ENCODE measurements at regions not wholly inside any gene's neighbourhood (a gene's known extent, or its start where the extent isn't known, plus 50 kb on each side); places are given as distances from the start of the nearest gene placed in this dataset.

GRCh38 chr5:155140646-155141045 lies 127.1 kb downstream of the KIF4B start:
- TF ChIP-seq CTCF (IDR thresholded peaks at IDR 0.05; ENCODE audit: control extremely low read depth in 1 of 3, insufficient read depth in 1 of 3, low read depth in 1 of 3, low read length in 3 of 3) = no peak
- no peak for TF ChIP-seq ZNF274 (IDR thresholded peaks at IDR 0.05; ENCODE audit: borderline replicate concordance, extremely low read depth, low read length)
- no peak for TF ChIP-seq USF2 (IDR thresholded peaks at IDR 0.05; ENCODE audit: low read length)
- TF ChIP-seq POLR2A (IDR thresholded peaks at IDR 0.05; ENCODE audit: control extremely low read depth in 1 of 2, low read depth in 2 of 2, low read length in 2 of 2) = no peak
- TF ChIP-seq NANOG (IDR thresholded peaks at IDR 0.05; ENCODE audit: insufficient read depth, low read depth, low read length, poor library complexity, severe bottlenecking) = no peak
- no peak for TF ChIP-seq EZH2 (IDR thresholded peaks at IDR 0.05; ENCODE audit: low read depth, low read length, severe bottlenecking)
- TF ChIP-seq KDM1A (IDR thresholded peaks at IDR 0.05; ENCODE audit: borderline replicate concordance, low read length) = no peak
- TF ChIP-seq GABPA (IDR thresholded peaks at IDR 0.05; ENCODE audit: borderline replicate concordance, insufficient read depth, low read length) = no peak
- TF ChIP-seq CHD1 (IDR thresholded peaks at IDR 0.05; ENCODE audit: low read depth, low read length) = no peak
- no peak for TF ChIP-seq CBX8 (IDR thresholded peaks at IDR 0.05; ENCODE audit: borderline replicate concordance, low read depth, low read length)
- no peak for TF ChIP-seq POLR2AphosphoS5 (IDR thresholded peaks at IDR 0.05; ENCODE audit: low read depth, low read length)
- TF ChIP-seq RBBP5 (IDR thresholded peaks at IDR 0.05; ENCODE audit: borderline replicate concordance, low read depth, low read length) = no peak
- no peak for TF ChIP-seq RAD21 (IDR thresholded peaks at IDR 0.05 in 1 of 2, conservative IDR thresholded peaks at IDR 0.05 in 1 of 2; ENCODE audit: low read depth in 2 of 2, low read length in 2 of 2)

Data from H1 (cell line).